HFF-Myc (cell line): ENCODE measurements at regions not wholly inside any gene's neighbourhood (a gene's known extent, or its start where the extent isn't known, plus 50 kb on each side); places are given as distances from the start of the nearest gene placed in this dataset.

Experiments used
- DNase-seq: peaks from one replicate; pipeline ENCODE4 v3.0.0-alpha.2; 2011; ENCODE audit warnings: low read depth; ENCODE audit errors: extremely low read depth
- H3K4me3 ChIP-seq: replicated peaks from 2 replicates; pipeline ENCODE4 v1.5.1; 2011; ENCODE audit warnings: low read depth, mild to moderate bottlenecking, control low read depth, low read length
- CTCF ChIP-seq: IDR thresholded peaks from 2 replicates; pipeline ENCODE4 v1.5.1; 2012; ENCODE audit warnings: mild to moderate bottlenecking, low read depth, low read length, control low read depth; ENCODE audit errors: missing control alignments

- peak; percentile 56 for DNase-seq
- no peak for TF ChIP-seq CTCF
- H3K4me3 ChIP-seq = no peak overlapping the region
These were observed 237.2 kb upstream of the BMP2 start for GRCh38 chr20:6530254-6530653.

GRCh38 chr20:6525447-6526303 is 241.8 kb upstream of the BMP2 start:
- peak; percentile 19 for TF ChIP-seq CTCF
- DNase-seq = no peak
- no peak overlapping the region for H3K4me3 ChIP-seq

- no peak overlapping the region for H3K4me3 ChIP-seq
- DNase-seq = no peak
- no peak for TF ChIP-seq CTCF
These were observed 243.2 kb upstream of the BMP2 start for GRCh38 chr20:6524305-6524704.

- peak; percentile 41 for DNase-seq
- TF ChIP-seq CTCF = no peak
These were observed 247.9 kb upstream of the BMP2 start for GRCh38 chr20:6519556-6519955.

GRCh38 chr20:6515261-6515660 is 252.2 kb upstream of the BMP2 start:
- H3K4me3 ChIP-seq = no peak overlapping the region
- TF ChIP-seq CTCF = no peak
- no peak for DNase-seq

More at GRCh38 chr20:6519556-6519955, 247.9 kb upstream of the BMP2 start:
- H3K4me3 ChIP-seq = no peak overlapping the region

GRCh38 chr20:6513599-6513998 is 253.9 kb upstream of the BMP2 start:
- no peak for TF ChIP-seq CTCF
- DNase-seq = no peak
- no peak overlapping the region for H3K4me3 ChIP-seq
